ENCODE measurements at regions not wholly inside any gene's neighbourhood (a gene's known extent, or its start where the extent isn't known, plus 50 kb on each side); places are given as distances from the start of the nearest gene placed in this dataset.

DNA sequence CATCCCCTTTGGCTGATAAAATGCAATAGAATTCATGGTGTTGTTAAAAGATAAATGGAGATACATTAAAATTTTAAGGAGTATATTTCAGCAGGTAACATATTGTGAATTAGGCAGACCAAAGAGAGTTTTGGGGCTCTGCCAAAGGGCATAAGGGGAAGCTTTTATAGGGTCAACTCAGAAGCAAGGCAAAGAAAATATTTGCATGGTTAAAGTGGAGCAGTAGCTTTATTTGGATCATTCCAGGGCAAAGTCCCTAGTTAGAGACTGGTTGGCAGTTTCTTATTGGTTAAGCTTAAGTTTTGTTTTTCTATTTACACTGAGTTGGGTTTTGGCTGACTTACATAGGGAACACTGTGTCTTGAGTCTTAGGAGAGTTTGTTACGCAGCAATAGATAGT is 75.1 kb upstream of the CA10 start:
- H3K4me3 ChIP-seq (ENCODE audit: low read depth, low read length) = no peak overlapping the region
- no peak for TF ChIP-seq CTCF (conservative IDR thresholded peaks at IDR 0.05; ENCODE audit: low read depth, low read length)
- DNase-seq (ENCODE audit: low read depth) = no peak

DNA sequence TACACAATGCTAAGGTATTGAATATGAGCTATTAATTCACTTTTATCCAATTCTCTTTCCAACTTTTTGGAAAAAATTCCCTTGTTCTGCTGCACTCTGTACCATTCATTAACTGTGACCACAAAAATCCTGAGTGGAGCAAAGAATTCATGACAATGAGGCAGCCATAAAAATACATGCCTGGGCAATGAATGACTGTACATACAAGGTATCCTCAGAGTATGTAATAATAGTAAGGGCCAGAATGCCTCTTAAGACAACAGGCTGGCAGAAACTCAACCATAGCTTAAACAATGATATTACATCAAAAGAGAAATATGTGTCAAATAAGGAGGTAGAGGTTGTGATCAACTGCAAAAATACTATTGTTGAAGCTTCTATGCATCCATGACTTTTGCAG is 74.7 kb upstream of the CA10 start:
- no peak overlapping the region for H3K4me3 ChIP-seq (ENCODE audit: low read depth, low read length)
- TF ChIP-seq CTCF (conservative IDR thresholded peaks at IDR 0.05; ENCODE audit: low read depth, low read length) = no peak
- DNase-seq (ENCODE audit: low read depth) = no peak

GRCh38 chr17:52228823-52229222 is 70.3 kb upstream of the CA10 start:
- no peak for TF ChIP-seq CTCF (conservative IDR thresholded peaks at IDR 0.05; ENCODE audit: low read depth, low read length)
- no peak overlapping the region for H3K4me3 ChIP-seq (ENCODE audit: low read depth, low read length)
- no peak for DNase-seq (ENCODE audit: low read depth)

DNA sequence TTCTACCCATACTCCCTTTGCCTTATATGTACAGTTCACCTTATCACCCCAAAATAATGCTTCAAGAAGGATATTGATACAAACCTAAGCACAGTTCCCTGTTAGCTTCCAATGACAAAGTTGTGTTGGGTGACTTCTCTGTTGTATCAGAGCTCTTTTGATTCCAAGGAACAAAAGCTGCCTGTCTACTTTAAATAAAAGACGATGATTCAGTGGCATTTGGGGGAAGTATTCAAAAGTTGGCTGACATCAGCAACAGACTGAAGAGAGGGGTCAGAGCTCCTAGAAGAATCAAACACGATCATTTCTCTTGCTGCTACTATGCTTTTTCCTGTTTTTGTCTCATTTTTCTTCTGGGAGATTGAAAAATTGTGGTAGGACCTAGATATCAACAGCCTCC is 69.4 kb upstream of the CA10 start:
- H3K4me3 ChIP-seq (ENCODE audit: low read depth, low read length) = no peak overlapping the region
- DNase-seq (ENCODE audit: low read depth) = no peak
- no peak for TF ChIP-seq CTCF (conservative IDR thresholded peaks at IDR 0.05; ENCODE audit: low read depth, low read length)

GRCh38 chr17:52213451-52213850 is 54.9 kb upstream of the CA10 start:
- no peak for DNase-seq (ENCODE audit: low read depth)
- H3K4me3 ChIP-seq (ENCODE audit: low read depth, low read length) = no peak overlapping the region
- no peak for TF ChIP-seq CTCF (conservative IDR thresholded peaks at IDR 0.05; ENCODE audit: low read depth, low read length)

DNA sequence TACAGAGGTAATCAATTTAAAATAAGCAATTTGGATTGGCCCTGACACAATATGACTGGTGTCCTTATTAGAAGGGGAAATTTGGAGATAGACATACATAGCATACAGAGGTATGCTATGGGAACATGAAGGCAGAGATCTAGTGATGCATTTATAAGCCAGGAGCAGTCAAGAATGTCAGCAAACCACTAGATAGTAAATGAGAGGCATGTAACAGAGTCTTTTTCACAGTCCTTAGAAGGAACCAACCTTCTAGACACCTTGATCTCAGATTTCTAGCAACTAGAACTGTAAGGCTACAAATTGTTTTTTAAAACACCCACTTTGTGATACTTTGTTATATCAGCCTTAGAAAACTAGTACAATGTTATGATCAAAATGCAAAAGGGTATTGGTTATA is 54.3 kb upstream of the CA10 start:
- TF ChIP-seq CTCF (conservative IDR thresholded peaks at IDR 0.05; ENCODE audit: low read depth, low read length) = no peak
- no peak overlapping the region for H3K4me3 ChIP-seq (ENCODE audit: low read depth, low read length)
- no peak for DNase-seq (ENCODE audit: low read depth)

DNA sequence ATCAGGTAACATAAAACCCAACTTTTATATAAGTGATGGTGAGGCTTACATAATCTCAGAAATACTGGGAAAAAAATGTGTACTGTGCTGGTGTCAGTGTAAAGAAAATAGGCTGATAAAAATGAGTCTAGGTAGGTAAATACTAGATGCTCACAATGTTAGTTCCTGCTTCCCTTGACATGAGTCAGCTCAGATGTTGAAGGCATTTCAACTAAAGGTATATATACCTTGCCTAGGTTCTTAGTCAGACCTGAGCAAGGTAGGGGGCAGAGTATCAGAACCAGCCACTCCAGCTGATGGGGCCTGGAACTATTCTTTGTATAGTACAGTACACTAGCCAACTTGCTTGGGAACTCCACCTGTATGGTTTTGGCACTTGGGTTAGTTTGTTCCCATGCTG is 51.0 kb upstream of the CA10 start:
- H3K4me3 ChIP-seq (ENCODE audit: low read depth, low read length) = no peak overlapping the region
- no peak for DNase-seq (ENCODE audit: low read depth)
- no peak for TF ChIP-seq CTCF (conservative IDR thresholded peaks at IDR 0.05; ENCODE audit: low read depth, low read length)
